Neural cell (in vitro differentiated cells): ENCODE measurements at regions not wholly inside any gene's neighbourhood (a gene's known extent, or its start where the extent isn't known, plus 50 kb on each side); places are given as distances from the start of the nearest gene placed in this dataset.

Experiments used
- EP300 ChIP-seq: fragments of 450-650 bp; conservative IDR thresholded peaks from 2 replicates; pipeline ENCODE4 v1.6.1; 2014; ENCODE audit warnings: antibody characterized with exemption, mild to moderate bottlenecking, moderate library complexity; ENCODE audit not compliant: poor library complexity, severe bottlenecking
- EZH2 ChIP-seq: fragments of 200-600, 300-800 bp; shearing (Covaris generic), sonication (generic); IDR thresholded peaks from 2 replicates; pipeline ENCODE4 v1.6.1; 2014; ENCODE audit warnings: antibody characterized with exemption, low read length, borderline replicate concordance, mild to moderate bottlenecking; ENCODE audit not compliant: insufficient read depth, poor library complexity, severe bottlenecking
- MXI1 ChIP-seq: fragments of 450-650 bp; conservative IDR thresholded peaks from 2 replicates; pipeline ENCODE4 v1.6.1; 2014; ENCODE audit warnings: antibody characterized with exemption, mild to moderate bottlenecking; ENCODE audit not compliant: poor library complexity, severe bottlenecking
- POLR2AphosphoS5 ChIP-seq: IDR thresholded peaks from 2 replicates; pipeline ENCODE4 v1.6.1; 2012
- TAF1 ChIP-seq: IDR thresholded peaks from 2 replicates; pipeline ENCODE4 v1.6.1; 2012; ENCODE audit warnings: low read depth
- TF ChIP-seq, protein P1 (sequence below): fragments of 450-650 bp; IDR thresholded peaks from 2 replicates; pipeline ENCODE4 v1.5.1; 2014; ENCODE audit warnings: antibody characterized with exemption, mild to moderate bottlenecking, moderate library complexity; ENCODE audit not compliant: poor library complexity, severe bottlenecking

- TF ChIP-seq EP300 = no peak
- no peak for TF ChIP-seq EZH2
- TF ChIP-seq, protein P1, sequence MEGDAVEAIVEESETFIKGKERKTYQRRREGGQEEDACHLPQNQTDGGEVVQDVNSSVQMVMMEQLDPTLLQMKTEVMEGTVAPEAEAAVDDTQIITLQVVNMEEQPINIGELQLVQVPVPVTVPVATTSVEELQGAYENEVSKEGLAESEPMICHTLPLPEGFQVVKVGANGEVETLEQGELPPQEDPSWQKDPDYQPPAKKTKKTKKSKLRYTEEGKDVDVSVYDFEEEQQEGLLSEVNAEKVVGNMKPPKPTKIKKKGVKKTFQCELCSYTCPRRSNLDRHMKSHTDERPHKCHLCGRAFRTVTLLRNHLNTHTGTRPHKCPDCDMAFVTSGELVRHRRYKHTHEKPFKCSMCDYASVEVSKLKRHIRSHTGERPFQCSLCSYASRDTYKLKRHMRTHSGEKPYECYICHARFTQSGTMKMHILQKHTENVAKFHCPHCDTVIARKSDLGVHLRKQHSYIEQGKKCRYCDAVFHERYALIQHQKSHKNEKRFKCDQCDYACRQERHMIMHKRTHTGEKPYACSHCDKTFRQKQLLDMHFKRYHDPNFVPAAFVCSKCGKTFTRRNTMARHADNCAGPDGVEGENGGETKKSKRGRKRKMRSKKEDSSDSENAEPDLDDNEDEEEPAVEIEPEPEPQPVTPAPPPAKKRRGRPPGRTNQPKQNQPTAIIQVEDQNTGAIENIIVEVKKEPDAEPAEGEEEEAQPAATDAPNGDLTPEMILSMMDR = no peak
- no peak for TF ChIP-seq MXI1
- TF ChIP-seq TAF1 = no peak
- TF ChIP-seq POLR2AphosphoS5 = no peak
Measured at GRCh38 chrX:45347877-45348276, 147.2 kb upstream of the DIPK2B start.
